GM23338 (cell line): ENCODE measurements at regions not wholly inside any gene's neighbourhood (a gene's known extent, or its start where the extent isn't known, plus 50 kb on each side); places are given as distances from the start of the nearest gene placed in this dataset.

Experiments used
- ATAC-seq: fragments of 200-7000 bp; cut with Tn5 transposase; 3 replicates; pipeline ENCODE4 v1.9.1; 2020
- DNase-seq: peaks from one replicate; pipeline ENCODE4 v3.0.0-alpha.2; 2015; ENCODE audit warnings: low spot score
- H2AFZ ChIP-seq: fragments of 200-600 bp; sonication (generic); 2 replicates; pipeline ENCODE4 v1.8.0; 2016; ENCODE audit warnings: antibody characterized with exemption, mild to moderate bottlenecking, moderate library complexity
- H3F3A ChIP-seq: fragments of 200-600 bp; sonication (generic); replicated peaks from 2 replicates; pipeline ENCODE4 v1.8.0; 2017; ENCODE audit warnings: antibody characterized with exemption, mixed run types, low read depth
- H3K27ac ChIP-seq: fragments of 200-600 bp; sonication (generic); 2 replicates; pipeline ENCODE4 v1.6.1; 2016; ENCODE audit warnings: low read depth
- H3K27me3 ChIP-seq: fragments of 200-600 bp; sonication (generic); 2 replicates; pipeline ENCODE4 v1.8.0; 2016; ENCODE audit warnings: mild to moderate bottlenecking, mixed run types, moderate library complexity; ENCODE audit not compliant: insufficient read depth
- H3K36me3 ChIP-seq: fragments of 200-600 bp; sonication (generic); 2 replicates; pipeline ENCODE4 v1.8.0; 2016; ENCODE audit warnings: mild to moderate bottlenecking; ENCODE audit not compliant: insufficient read depth
- H3K4me1 ChIP-seq: fragments of 200-600 bp; sonication (generic); 2 replicates; pipeline ENCODE4 v1.8.0; 2016; ENCODE audit warnings: mild to moderate bottlenecking, moderate library complexity; ENCODE audit not compliant: insufficient read depth
- H3K4me2 ChIP-seq: fragments of 200-600 bp; sonication (generic); 2 replicates; pipeline ENCODE4 v1.7.1; 2017; ENCODE audit warnings: mixed run types
- H3K4me3 ChIP-seq: fragments of 200-600 bp; sonication (generic); 2 replicates; pipeline ENCODE4 v1.6.1; 2016; ENCODE audit warnings: mixed run types
- H3K79me2 ChIP-seq: fragments of 200-600 bp; sonication (generic); replicated peaks from 2 replicates; pipeline ENCODE4 v1.8.0; 2017; ENCODE audit warnings: mild to moderate bottlenecking; ENCODE audit not compliant: insufficient read depth
- H3K9me2 ChIP-seq: fragments of 200-600 bp; sonication (generic); 2 replicates; pipeline ENCODE4 v1.8.0; 2017; ENCODE audit not compliant: insufficient read depth
- H4K20me1 ChIP-seq: fragments of 200-600 bp; sonication (generic); replicated peaks from 2 replicates; pipeline ENCODE4 v1.8.0; 2017; ENCODE audit warnings: mild to moderate bottlenecking; ENCODE audit not compliant: insufficient read depth
- H3K27ac Mint-ChIP-seq: 2 replicates; pipeline ENCODE4 v1.8.0; 2020; ENCODE audit warnings: inconsistent platforms, mild to moderate bottlenecking, moderate library complexity, mixed read lengths
- H3K27me3 Mint-ChIP-seq: 3 replicates; pipeline ENCODE4 v1.8.0; 2022; ENCODE audit warnings: low read depth, mild to moderate bottlenecking, moderate library complexity, mixed read lengths, inconsistent platforms; ENCODE audit not compliant: insufficient read depth, poor library complexity
- H3K36me3 Mint-ChIP-seq: 3 replicates; pipeline ENCODE4 v1.8.0; 2021; ENCODE audit warnings: low read depth, mild to moderate bottlenecking, inconsistent platforms, moderate library complexity, mixed read lengths
- H3K4me1 Mint-ChIP-seq: 3 replicates; pipeline ENCODE4 v1.8.0; 2020; ENCODE audit warnings: mild to moderate bottlenecking, inconsistent platforms, mixed read lengths
- H3K4me3 Mint-ChIP-seq: 3 replicates; pipeline ENCODE4 v1.8.0; 2021; ENCODE audit warnings: moderate library complexity, mild to moderate bottlenecking, inconsistent platforms, mixed read lengths
- H3K9me3 Mint-ChIP-seq: 3 replicates; pipeline ENCODE4 v1.8.0; 2020; ENCODE audit warnings: moderate library complexity, mild to moderate bottlenecking, inconsistent platforms, mixed read lengths
- CREB1 ChIP-seq: fragments of 250-450 bp; sonication (Bioruptor Pico); IDR thresholded peaks from 2 replicates; pipeline ENCODE4 v1.5.0; 2020; ENCODE audit warnings: low read depth, mild to moderate bottlenecking, moderate library complexity
- CTCF ChIP-seq, 2 experiments: fragments of 200-600 bp in 1 of 2; sonication (generic) in 1 of 2; conservative IDR thresholded peaks; 2 replicates each; pipeline versions ENCODE4 v1.5.1 to v1.6.1; 2016 to 2017; ENCODE audit warnings: antibody characterized with exemption in 2 of 2, low read depth in 2 of 2, mild to moderate bottlenecking in 2 of 2, moderate library complexity in 1 of 2
- ETS1 ChIP-seq: IDR thresholded peaks from 2 replicates; pipeline ENCODE4 v1.6.1; 2016; ENCODE audit warnings: antibody characterized with exemption
- EZH2 ChIP-seq: fragments of 200-600 bp; sonication (generic); IDR thresholded peaks from one replicate; pipeline ENCODE4 v1.8.0; 2017; ENCODE audit warnings: antibody characterized with exemption, mild to moderate bottlenecking, low read depth; ENCODE audit not compliant: unreplicated experiment
- EZH2phosphoT487 ChIP-seq: fragments of 200-600 bp; sonication (generic); IDR thresholded peaks from one replicate; pipeline ENCODE4 v1.8.1; 2018; ENCODE audit warnings: antibody characterized with exemption; ENCODE audit not compliant: unreplicated experiment
- JUNB ChIP-seq: IDR thresholded peaks from one replicate; pipeline ENCODE4 v1.6.1; 2016; ENCODE audit warnings: antibody characterized with exemption; ENCODE audit not compliant: unreplicated experiment
- NANOG ChIP-seq: IDR thresholded peaks from 2 replicates; pipeline ENCODE4 v1.6.1; 2016; ENCODE audit warnings: antibody characterized with exemption, borderline replicate concordance
- POLR2AphosphoS5 ChIP-seq: IDR thresholded peaks from 2 replicates; pipeline ENCODE4 v1.6.1; 2016; ENCODE audit warnings: antibody characterized with exemption, low read depth
- STAT1 ChIP-seq: IDR thresholded peaks from one replicate; pipeline ENCODE4 v1.6.1; 2016; ENCODE audit warnings: antibody characterized with exemption; ENCODE audit not compliant: unreplicated experiment
- ZNF114 ChIP-seq: fragments of 250-450 bp; sonication (Bioruptor Pico); IDR thresholded peaks from 2 replicates; pipeline ENCODE4 v1.5.0; 2020; ENCODE audit warnings: mild to moderate bottlenecking, moderate library complexity
- ZNF331 ChIP-seq: fragments of 250-450 bp; sonication (Bioruptor Pico); IDR thresholded peaks from 2 replicates; pipeline ENCODE4 v1.5.0; 2020; ENCODE audit warnings: low read depth, mild to moderate bottlenecking, moderate library complexity
- ZNF462 ChIP-seq: fragments of 250-450 bp; sonication (Bioruptor Pico); IDR thresholded peaks from 2 replicates; pipeline ENCODE4 v1.5.0; 2020; ENCODE audit warnings: mild to moderate bottlenecking, moderate library complexity

- H3K4me3 Mint-ChIP-seq: no peak overlapping the region
- H3F3A ChIP-seq: no peaks in the 10 kb centered on the region
- no peak overlapping the region for H3K27ac Mint-ChIP-seq
- H3K9me2 ChIP-seq: no peaks in the 10 kb centered on the region
- H3K9me3 Mint-ChIP-seq: peaks cover 14% of the 10 kb centered on the region; the same call in 2 of the 3 replicates
- H2AFZ ChIP-seq: no peak overlapping the region
- H3K4me1 ChIP-seq: no peaks in the 10 kb centered on the region
- no peaks in the 10 kb centered on the region for H4K20me1 ChIP-seq
- H3K4me1 Mint-ChIP-seq: no peaks in the 10 kb centered on the region
- no peaks in the 10 kb centered on the region for H3K27me3 Mint-ChIP-seq
- DNase-seq (no peak), ATAC-seq (no peak)
- H3K79me2 ChIP-seq: no peaks in the 10 kb centered on the region
- no peaks in the 10 kb centered on the region for H3K27me3 ChIP-seq
- 0 out of 3 replicates have a peak, but pooled peaks cover 3% of the 10 kb centered on the region for H3K36me3 Mint-ChIP-seq
- H3K36me3 ChIP-seq: no peaks in the 10 kb centered on the region
- H3K4me3 ChIP-seq: no peak overlapping the region
- H3K4me2 ChIP-seq: no peak overlapping the region
- TF ChIP-seq POLR2AphosphoS5 (no peak), ZNF331 (no peak), EZH2phosphoT487 (no peak), CREB1 (CRISPR knock-in tag) (no peak), ETS1 (no peak), JUNB (no peak), STAT1 (no peak), ZNF114 (CRISPR knock-in tag) (no peak), CTCF (conservative IDR thresholded peaks at IDR 0.05; ENCODE audit: low read depth in 2 of 2) (no peak), EZH2 (no peak), ZNF462 (CRISPR knock-in tag) (no peak), NANOG (no peak)
- no peak overlapping the region for H3K27ac ChIP-seq
Observed at GRCh38 chr13:34230271-34230670, 412.3 kb downstream of the RFC3 start.
